NCI-H2227 (cell line): ENCODE measurements at regions not wholly inside any gene's neighbourhood (a gene's known extent, or its start where the extent isn't known, plus 50 kb on each side); places are given as distances from the start of the nearest gene placed in this dataset.

Source experiments
- DNase-seq: peaks from one replicate; lab custom pipeline; 2025; ENCODE audit not compliant: unreplicated experiment; lab: John Stamatoyannopoulos, UW

DNA sequence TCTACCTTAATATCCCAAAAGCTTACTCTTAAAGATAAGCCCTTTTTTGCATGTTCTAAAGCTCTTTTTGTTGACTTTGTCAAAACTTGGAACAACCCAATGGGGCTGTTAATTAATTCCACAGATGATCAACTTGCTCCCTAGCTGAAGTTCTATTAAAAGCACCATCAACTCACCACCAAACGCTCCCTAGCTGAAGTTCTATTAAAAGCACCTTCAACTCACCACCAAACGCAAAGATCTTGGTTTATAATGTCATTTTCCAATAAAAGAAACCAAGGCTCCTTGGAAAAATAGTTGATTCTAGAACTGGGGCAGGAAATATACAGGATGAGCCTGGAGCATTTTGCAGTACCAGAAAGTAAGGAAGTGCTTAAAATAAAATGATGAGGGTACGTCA is 122.3 kb upstream of the STT3B start:
- DNase-seq: no peak

- DNase-seq: no peak
Measured at GRCh38 chr3:31412832-31413231, 119.9 kb upstream of the STT3B start.

DNA sequence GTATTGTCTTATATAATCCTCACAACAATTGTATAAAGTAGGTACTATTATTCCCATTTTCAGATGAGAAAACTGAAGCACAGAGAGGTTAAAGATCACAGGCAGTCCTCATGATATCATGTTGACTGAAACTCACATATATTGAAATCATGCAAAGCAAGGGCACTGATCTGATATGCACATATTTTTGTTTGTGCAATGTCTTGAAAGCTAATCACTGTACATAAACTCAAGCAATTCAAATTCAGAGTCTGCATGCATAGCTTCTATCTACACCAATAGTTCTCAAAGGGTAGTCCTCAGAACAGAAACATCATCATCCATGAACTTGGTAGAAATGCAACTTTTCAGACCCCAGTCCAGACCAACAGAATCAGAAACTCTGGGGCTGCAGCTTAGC is 119.2 kb upstream of the STT3B start:
- no peak for DNase-seq

DNA sequence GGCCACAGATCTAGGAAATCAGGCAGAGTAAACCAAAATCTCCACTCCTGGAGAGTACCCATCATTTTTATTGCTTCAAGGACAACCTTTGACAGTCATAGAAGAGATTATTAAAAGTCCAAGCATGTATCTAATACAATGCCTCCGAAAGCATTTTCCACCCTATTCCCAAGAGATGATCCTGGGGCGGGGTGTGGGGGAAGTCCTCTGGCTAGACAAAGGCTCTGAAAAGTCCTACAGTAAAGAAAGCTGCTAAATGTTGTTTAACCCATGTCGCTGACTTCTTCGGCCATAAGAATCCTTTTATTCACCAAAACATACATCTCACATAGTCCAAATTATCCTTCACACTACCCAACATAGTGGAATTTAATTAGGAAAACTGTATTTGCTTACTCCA is 115.7 kb upstream of the STT3B start:
- DNase-seq: no peak

DNA sequence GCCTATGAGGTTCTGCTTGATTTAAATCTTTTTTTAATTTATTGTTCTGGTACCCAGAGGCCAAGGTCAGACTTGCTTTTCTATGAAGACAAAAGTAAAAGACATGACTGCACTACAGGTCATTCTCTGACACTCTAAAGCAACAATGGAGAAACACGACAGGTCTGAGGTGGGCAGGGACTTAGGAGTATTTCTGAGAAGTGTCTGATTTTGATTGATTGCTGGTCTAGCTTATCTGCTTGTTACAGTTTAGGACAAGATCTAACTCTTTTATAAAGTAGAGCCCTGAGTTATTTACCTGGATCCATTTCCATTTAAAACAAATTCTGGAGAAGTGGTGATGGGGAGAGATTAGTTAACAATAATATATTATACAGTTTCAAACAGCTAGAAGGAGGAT is 115.2 kb upstream of the STT3B start:
- DNase-seq: peak; percentile 4

DNA sequence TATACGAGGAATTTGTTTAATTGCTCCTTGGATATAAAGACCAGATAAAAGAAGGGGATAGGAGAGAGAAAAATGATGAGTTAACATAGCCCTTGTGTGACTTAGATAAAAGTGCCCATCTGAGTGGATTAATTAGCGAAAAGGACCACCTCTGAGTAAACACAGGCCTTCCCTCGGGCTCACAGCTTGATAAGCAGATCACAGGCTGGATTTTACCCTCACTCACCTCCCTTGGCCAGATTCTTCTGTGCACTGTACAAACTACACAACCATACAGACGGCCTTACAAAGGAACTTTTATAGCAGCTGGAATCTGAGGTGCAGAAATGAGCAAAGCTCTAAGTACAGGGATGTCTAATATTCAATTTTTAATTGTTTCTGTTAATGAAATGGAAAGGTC is 112.4 kb upstream of the STT3B start:
- DNase-seq: no peak

DNA sequence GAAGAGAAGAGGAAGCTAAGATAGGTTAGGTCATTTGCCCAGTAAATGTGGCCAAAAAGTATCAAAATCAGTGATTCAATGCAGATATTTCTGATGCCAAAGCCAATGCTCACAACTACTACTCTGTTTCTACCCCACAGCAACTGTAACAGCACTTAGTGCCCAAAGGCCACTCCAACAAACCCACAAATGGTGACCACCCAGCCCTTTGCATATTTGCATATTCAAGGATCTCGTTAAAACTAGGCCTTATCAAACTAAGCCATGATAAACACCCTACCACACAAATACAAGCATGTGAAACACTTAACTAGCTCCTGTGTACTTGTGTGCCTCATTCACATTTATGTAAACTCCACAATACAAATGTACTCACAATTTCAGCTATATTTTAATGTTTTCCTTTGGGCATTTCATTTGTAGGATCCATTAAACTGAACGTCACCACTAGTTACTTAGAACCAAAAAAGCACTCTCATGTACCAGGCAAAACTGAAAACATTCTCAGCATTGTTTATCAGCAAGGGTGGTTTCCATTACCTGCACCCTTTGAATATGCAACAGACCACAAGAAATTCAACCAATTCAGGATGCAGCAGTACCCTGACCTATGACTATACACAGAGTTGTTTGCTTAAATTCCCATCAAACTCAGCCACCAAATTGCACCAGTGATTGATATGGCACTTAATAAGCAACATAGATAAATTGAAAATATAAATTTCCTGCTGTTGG is 111.2 kb upstream of the STT3B start:
- no peak for DNase-seq

DNA sequence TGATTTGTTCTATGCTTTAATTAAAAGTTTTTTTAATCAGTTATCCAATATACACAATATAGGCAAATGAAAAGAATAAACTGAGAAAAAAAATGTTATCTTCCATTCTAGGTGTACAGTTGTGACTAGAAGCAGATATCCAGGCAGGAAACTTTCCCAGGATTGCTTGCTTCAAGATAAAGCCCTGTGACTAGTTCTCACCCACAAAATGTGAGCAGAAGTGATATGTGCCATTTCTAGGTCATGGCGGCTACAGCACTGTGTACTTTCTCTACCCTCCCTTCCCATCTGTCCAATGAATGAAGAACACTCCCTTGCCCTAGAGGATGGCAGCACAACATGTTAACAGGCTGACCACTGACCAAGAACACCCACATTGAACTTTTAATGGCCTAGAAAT is 110.5 kb upstream of the STT3B start:
- DNase-seq: no peak

GRCh38 chr3:31423482-31423881 is 109.2 kb upstream of the STT3B start:
- no peak for DNase-seq

GRCh38 chr3:31425401-31425800 is 107.3 kb upstream of the STT3B start:
- no peak for DNase-seq

- DNase-seq: no peak
Measured at GRCh38 chr3:31427623-31428022, 105.1 kb upstream of the STT3B start.

DNA sequence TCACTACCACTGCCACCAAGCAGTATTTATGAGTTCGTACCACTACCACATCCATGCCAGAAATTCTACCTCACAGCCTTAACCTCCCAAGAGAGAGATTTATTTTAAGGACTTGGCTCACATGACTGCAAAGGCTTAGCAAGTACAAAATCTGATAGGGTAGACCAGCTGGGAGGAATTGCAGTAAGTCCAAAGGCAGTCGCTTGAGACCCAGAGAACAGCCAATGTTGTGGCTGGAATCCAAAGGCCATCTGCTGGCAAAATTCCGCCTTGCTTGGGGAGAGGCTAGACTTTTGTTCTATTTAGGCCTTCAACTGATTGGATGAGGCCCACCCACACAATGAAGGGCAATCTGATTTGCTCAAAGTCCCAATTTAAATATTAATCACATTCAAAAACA is 101.4 kb upstream of the STT3B start:
- no peak for DNase-seq

GRCh38 chr3:31432897-31433678 is 99.6 kb upstream of the STT3B start:
- no peak for DNase-seq

- no peak for DNase-seq
Measured at GRCh38 chr3:31433679-31433992, 99.1 kb upstream of the STT3B start.

GRCh38 chr3:31434819-31435218 is 97.9 kb upstream of the STT3B start:
- no peak for DNase-seq

DNA sequence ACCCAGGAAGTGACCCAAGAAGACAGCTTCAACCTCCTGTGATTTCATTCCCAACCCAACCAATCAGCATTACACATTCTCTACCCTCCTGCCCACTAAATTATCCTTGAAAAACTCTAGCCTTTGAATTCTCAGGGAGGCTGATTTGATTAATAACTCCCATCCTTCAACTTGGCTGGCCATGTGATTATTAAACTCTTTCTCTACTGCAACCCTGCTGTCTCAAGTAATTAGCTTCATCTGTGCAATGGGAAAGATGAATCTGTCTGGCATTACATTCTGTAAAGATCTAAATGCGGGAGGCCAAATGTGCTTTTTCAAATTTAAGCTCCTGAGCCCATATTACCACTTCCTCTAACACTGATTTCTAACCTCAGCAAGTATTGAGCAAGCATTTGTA is 95.9 kb upstream of the STT3B start:
- no peak for DNase-seq

DNA sequence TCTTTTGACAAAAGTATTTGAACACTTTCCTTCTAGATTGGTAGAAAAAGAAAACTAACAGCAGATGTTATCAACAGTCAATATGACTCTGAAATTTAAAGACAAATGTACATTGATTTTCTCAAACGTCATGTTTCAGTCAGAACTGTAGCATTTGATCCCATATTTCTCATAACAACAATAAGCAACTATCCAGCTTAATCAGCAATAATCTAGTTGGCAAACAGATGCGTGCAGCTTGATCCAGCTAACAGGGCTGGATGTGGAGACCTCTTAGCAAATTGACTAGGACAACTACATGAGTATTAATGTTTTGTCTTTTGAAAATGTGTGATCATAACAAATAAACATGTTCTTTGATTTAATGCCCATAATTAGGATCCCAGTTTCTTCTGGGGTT is 94.0 kb upstream of the STT3B start:
- DNase-seq: no peak

GRCh38 chr3:31439890-31440750 is 92.6 kb upstream of the STT3B start:
- no peak for DNase-seq

DNA sequence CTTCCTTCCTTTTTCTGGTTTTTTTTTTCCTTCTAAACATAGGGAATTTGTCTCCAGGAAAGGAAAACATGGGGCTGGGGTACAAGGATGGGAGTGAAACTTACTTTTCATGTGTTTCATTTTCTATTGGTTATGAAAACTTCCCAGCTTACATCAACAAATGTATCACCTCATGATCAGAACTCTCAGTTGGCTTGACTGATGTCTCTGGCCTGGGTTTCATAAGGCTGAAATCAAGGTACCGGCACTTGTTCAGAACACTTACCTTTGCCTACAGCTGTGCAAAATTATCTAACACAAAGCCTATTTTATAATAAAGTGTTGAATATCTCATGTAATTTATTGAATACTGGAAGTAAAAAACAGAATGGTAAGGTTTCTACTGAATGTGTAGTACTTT is 91.8 kb upstream of the STT3B start:
- no peak for DNase-seq

DNA sequence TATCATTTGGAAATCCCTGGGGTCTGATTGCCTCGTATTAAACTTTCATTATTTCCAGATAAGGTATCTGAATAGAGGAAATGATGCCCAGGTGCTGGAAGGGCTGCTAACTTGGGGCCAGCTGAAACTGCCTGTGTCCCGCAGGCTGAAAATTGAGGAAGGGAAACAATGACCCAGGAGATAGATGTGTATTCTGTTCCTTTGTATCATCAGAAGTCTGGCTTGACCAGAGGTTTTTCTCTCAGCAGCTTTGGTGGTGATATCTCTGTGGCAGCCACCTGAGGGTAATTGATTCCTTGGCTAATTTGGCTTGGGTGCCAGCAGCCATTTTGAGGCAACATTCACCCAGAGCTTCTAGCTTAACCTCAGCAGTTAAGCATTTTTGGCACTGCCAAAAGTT is 90.0 kb upstream of the STT3B start:
- DNase-seq: no peak

GRCh38 chr3:31444220-31445142 is 88.2 kb upstream of the STT3B start:
- DNase-seq: no peak
